HL-60 (cell line): ENCODE measurements at regions not wholly inside any gene's neighbourhood (a gene's known extent, or its start where the extent isn't known, plus 50 kb on each side); places are given as distances from the start of the nearest gene placed in this dataset.

ENCODE experiments used
- DNase-seq, 2 experiments: peaks; one replicate each; pipeline ENCODE4 v3.0.0-alpha.2; 2010 to 2020; ENCODE audit warnings: low read depth in 1 of 2, low spot score in 1 of 2
- H3K27ac ChIP-seq: fragments of 250-450 bp; sonication (Bioruptor Pico); replicated peaks from 2 replicates; pipeline ENCODE4 v1.5.1; 2020; ENCODE audit warnings: mild to moderate bottlenecking, moderate library complexity
- H3K27me3 ChIP-seq: fragments of 250-450 bp; sonication (Bioruptor Pico); 2 replicates; pipeline ENCODE4 v1.5.1; 2021; ENCODE audit warnings: mild to moderate bottlenecking, moderate library complexity; ENCODE audit not compliant: insufficient read depth, poor library complexity, severe bottlenecking
- H3K4me3 ChIP-seq: replicated peaks from 2 replicates; pipeline ENCODE4 v1.5.1; 2011; ENCODE audit warnings: mild to moderate bottlenecking, control low read depth, low read length; ENCODE audit not compliant: insufficient read depth
- CTCF ChIP-seq: IDR thresholded peaks from one replicate; pipeline ENCODE4 v1.5.1; 2011; ENCODE audit warnings: low read length, control low read depth, inconsistent platforms; ENCODE audit not compliant: insufficient read depth
- GABPA ChIP-seq: IDR thresholded peaks from 2 replicates; pipeline ENCODE4 v1.6.1; 2012; ENCODE audit warnings: low read depth
- POLR2AphosphoS5 ChIP-seq: IDR thresholded peaks from 2 replicates; pipeline ENCODE4 v1.6.1; 2012; ENCODE audit warnings: low read depth
- REST ChIP-seq: IDR thresholded peaks from 2 replicates; pipeline ENCODE4 v1.6.1; 2012; ENCODE audit warnings: low read depth; ENCODE audit not compliant: insufficient replicate concordance
- SPI1 ChIP-seq: IDR thresholded peaks from 2 replicates; pipeline ENCODE4 v1.6.1; 2012; ENCODE audit warnings: low read depth, mild to moderate bottlenecking, borderline replicate concordance

- TF ChIP-seq GABPA (no peak), REST (no peak), SPI1 (no peak), CTCF (no peak), POLR2AphosphoS5 (no peak)
- Histone ChIP-seq H3K27ac (no peak overlapping the region), H3K4me3 (no peak overlapping the region), H3K27me3 (no peaks in the 10 kb centered on the region)
- DNase-seq: no peak
Measured at GRCh38 chr15:50830477-50831354, 65.2 kb upstream of the SPPL2A start.

- no peak for DNase-seq
- TF ChIP-seq CTCF (no peak), SPI1 (no peak), GABPA (no peak), REST (no peak)
- Histone ChIP-seq H3K27me3 (no peaks in the 10 kb centered on the region), H3K27ac (no peak overlapping the region), H3K4me3 (no peak overlapping the region)
Measured at GRCh38 chr15:50828610-50829206, 63.2 kb upstream of the SPPL2A start.

GRCh38 chr15:50825946-50826345 lies 60.4 kb upstream of the SPPL2A start:
- H3K27ac ChIP-seq: no peak overlapping the region
- no peak for DNase-seq
- H3K4me3 ChIP-seq: no peak overlapping the region
- no peak for TF ChIP-seq REST
- TF ChIP-seq POLR2AphosphoS5: no peak
- TF ChIP-seq GABPA: no peak
- no peak for TF ChIP-seq CTCF
- no peak for TF ChIP-seq SPI1
- H3K27me3 ChIP-seq: no peaks in the 10 kb centered on the region
